Thoracic aorta (tissue), 2 donors: ENCODE measurements at regions not wholly inside any gene's neighbourhood (a gene's known extent, or its start where the extent isn't known, plus 50 kb on each side); places are given as distances from the start of the nearest gene placed in this dataset.

ENCODE experiments used
- ATAC-seq: fragments of 150-250 bp; one replicate; pipeline ENCODE4 v1.8.0; 2017; ENCODE audit warnings: low read depth; ENCODE audit not compliant: insufficient number of reproducible peaks, low FRiP score
- DNase-seq: peaks from one replicate; pipeline ENCODE4 v3.0.0-alpha.2; 2020; ENCODE audit warnings: low spot score
- H3K27ac ChIP-seq, 2 donors: fragments of 200-600 bp; sonication (generic); 1 replicate in 1 of 2; 2 replicates in 1 of 2; pipeline ENCODE4 v1.5.1; 2016; ENCODE audit warnings: mild to moderate bottlenecking in 2 of 2, moderate library complexity in 2 of 2
- H3K27me3 ChIP-seq: fragments of 200-600 bp; sonication (generic); replicated peaks from 2 replicates; pipeline ENCODE4 v1.6.0; 2016; ENCODE audit warnings: mild to moderate bottlenecking; ENCODE audit not compliant: insufficient read depth
- H3K36me3 ChIP-seq: fragments of 200-600 bp; sonication (generic); one replicate; pipeline ENCODE4 v1.5.1; 2016
- H3K4me1 ChIP-seq, 2 donors: fragments of 200-600 bp; sonication (generic); 1 replicate in 1 of 2; 2 replicates in 1 of 2; pipeline versions ENCODE4 v1.5.1 to v1.6.0; 2016; ENCODE audit warnings: low read depth in 2 of 2, mild to moderate bottlenecking in 1 of 2; ENCODE audit not compliant: control insufficient read depth in 1 of 2
- H3K4me3 ChIP-seq: fragments of 200-600 bp; sonication (generic); 2 replicates; pipeline ENCODE4 v1.5.1; 2016; ENCODE audit warnings: mild to moderate bottlenecking
- H3K9me3 ChIP-seq: fragments of 200-600 bp; sonication (generic); 2 replicates; pipeline ENCODE4 v1.5.1; 2016
- TF ChIP-seq, protein P1 (sequence below): fragments of 200-600 bp; sonication (generic); IDR thresholded peaks from one replicate; pipeline ENCODE4 v1.5.1; 2019; ENCODE audit warnings: antibody characterized with exemption

DNA sequence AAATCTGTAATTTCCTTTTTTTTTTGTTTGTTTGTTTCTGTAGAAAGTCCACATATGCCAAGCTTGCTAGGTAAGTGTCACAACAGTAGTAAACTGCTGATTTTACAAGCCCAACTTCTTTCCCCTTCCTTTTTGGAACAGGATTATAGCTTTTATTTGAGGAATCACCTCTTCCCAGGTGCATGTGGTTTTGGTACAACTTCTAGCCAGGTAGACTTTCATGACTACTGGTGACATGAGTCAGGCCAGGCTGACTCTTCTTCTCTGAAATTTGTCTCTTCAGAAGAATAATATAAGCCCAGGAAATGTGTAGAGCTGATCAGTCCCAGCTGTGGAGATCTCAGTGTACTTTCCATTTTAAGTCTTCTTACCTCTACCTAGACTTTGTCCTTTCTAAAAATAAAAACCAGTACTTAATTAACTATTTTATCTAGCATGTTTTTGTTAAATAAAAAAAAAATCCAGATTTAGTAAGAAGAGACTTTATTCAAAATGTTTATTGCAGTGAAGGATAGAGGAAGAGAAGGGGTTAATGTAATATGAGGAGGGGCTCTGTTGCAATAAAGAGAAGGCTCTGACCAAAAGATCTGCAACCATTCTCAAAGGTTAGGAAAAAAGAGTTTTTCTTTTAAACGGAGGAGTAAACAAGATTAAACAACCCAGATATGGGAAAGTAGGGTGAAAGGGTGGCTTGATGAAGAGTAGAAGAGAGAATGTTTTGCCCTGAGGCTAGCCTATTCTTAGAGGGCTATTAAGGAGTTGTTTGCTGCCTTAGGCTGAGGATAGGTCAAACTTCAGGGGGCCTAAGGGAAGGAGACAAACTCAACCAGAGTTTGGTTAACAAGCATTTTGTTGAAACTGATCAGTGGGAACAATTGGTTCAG, 664.2 kb downstream of the SORCS1 start:
- ATAC-seq, result no peak
- Histone ChIP-seq H3K36me3 (no peaks in the 10 kb centered on the region), H3K4me1 (no peaks in the 10 kb centered on the region), H3K4me3 (no peak overlapping the region), H3K9me3 (no peaks in the 10 kb centered on the region), H3K27ac (no peak overlapping the region), H3K27me3 (no peaks in the 10 kb centered on the region)
- TF ChIP-seq, protein P1, sequence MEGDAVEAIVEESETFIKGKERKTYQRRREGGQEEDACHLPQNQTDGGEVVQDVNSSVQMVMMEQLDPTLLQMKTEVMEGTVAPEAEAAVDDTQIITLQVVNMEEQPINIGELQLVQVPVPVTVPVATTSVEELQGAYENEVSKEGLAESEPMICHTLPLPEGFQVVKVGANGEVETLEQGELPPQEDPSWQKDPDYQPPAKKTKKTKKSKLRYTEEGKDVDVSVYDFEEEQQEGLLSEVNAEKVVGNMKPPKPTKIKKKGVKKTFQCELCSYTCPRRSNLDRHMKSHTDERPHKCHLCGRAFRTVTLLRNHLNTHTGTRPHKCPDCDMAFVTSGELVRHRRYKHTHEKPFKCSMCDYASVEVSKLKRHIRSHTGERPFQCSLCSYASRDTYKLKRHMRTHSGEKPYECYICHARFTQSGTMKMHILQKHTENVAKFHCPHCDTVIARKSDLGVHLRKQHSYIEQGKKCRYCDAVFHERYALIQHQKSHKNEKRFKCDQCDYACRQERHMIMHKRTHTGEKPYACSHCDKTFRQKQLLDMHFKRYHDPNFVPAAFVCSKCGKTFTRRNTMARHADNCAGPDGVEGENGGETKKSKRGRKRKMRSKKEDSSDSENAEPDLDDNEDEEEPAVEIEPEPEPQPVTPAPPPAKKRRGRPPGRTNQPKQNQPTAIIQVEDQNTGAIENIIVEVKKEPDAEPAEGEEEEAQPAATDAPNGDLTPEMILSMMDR, result no peak
- no peak for DNase-seq

DNA sequence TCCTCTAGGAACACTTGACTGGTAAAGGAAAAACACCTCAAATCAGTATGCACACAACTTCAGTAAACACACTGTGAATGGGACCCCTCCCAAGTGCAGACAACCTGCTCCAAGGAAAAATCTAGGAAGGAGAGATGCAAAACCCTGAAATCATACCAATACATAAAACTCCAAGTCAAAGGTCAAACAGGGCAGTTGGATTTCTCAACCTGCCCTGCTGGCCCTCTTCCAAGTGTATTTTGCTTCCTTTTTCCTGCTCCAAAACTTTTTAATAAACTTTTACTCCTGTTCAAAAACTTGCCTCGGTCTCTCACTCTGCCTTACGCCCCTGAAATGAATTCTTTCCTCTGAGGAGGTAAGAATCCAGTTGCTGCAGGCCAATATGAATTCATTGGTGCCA, 665.1 kb downstream of the SORCS1 start:
- TF ChIP-seq, protein P1, result no peak

DNA sequence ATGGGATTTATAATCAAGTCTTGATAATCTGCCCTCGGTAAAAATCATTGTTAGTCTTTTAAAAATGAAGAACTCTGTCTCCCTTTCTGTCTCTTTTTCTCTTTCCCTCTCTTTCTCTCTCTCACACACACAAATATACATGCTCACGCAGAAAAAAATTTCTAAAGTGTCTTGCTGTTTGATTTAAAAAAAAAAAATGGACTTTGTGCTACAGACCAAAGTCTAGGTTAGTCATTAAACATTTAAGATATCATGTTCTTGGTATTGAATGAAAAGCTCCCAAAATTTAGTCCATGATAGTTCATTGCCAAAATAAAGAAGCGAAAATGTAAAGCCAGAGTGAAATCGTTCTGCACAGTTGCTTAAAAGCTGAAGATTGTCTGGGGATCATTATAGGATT, 665.8 kb downstream of the SORCS1 start:
- no peak overlapping the region for H3K27ac ChIP-seq
- no peak for ATAC-seq
- no peaks in the 10 kb centered on the region for H3K27me3 ChIP-seq
- no peaks in the 10 kb centered on the region for H3K9me3 ChIP-seq
- no peak for DNase-seq
- H3K4me1 ChIP-seq, result no peaks in the 10 kb centered on the region
- H3K4me3 ChIP-seq, result no peak overlapping the region
- TF ChIP-seq, protein P1, result no peak
- no peaks in the 10 kb centered on the region for H3K36me3 ChIP-seq

More for the DNA sequence above, 665.1 kb downstream of the SORCS1 start:
- H3K4me1 ChIP-seq, result no peaks in the 10 kb centered on the region
- H3K4me3 ChIP-seq, result no peak overlapping the region
- ATAC-seq (no peak), DNase-seq (no peak)
- no peak overlapping the region for H3K27ac ChIP-seq
- no peaks in the 10 kb centered on the region for H3K9me3 ChIP-seq
- H3K36me3 ChIP-seq, result no peaks in the 10 kb centered on the region
- no peaks in the 10 kb centered on the region for H3K27me3 ChIP-seq

DNA sequence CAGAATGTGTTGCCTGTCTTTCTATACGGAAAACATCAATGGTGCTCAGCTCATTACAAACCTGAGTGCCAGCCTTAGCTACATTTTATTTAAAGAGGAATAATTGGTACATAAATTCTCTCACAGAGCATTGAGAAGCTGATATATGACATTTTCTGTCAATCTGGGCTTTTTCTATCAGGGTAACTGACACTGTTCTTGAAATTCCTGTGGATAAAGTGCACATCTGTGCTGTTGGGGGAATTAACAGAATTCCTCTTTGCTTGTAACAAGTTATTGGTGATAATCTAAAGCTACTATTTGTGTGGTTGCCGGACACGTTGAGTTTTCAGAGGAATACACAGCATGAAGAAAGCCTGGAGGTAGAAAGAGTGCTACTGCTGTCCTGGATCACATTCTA, 668.6 kb downstream of the SORCS1 start:
- no peaks in the 10 kb centered on the region for H3K27me3 ChIP-seq
- no peaks in the 10 kb centered on the region for H3K9me3 ChIP-seq
- H3K27ac ChIP-seq, result no peak overlapping the region
- TF ChIP-seq, protein P1, result no peak
- H3K36me3 ChIP-seq, result no peaks in the 10 kb centered on the region
- ATAC-seq, result no peak
- no peak overlapping the region for H3K4me3 ChIP-seq
- no peaks in the 10 kb centered on the region for H3K4me1 ChIP-seq
- DNase-seq, result no peak

DNA sequence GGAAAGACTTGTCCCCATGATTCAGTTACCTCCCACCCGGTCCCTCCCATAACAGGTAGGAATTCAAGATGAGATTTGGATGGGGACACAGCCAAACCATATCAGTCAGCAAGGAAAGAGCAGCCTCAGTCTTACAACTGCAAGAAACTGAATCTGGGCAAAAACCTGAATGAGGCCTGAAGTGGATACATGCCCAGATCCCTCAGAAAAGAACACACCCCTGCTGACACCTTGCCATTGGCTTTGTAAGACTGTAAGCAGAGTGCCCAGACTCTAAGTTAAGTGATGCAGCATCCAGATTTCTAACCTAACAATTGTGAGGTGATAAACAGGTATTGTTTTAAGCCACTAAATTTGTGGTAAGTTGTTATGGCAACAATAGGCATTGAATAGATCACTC, 670.8 kb downstream of the SORCS1 start:
- H3K36me3 ChIP-seq, result no peaks in the 10 kb centered on the region
- no peaks in the 10 kb centered on the region for H3K27me3 ChIP-seq
- DNase-seq (no peak), ATAC-seq (no peak)
- TF ChIP-seq, protein P1, result no peak
- H3K4me1 ChIP-seq, result no peaks in the 10 kb centered on the region
- no peak overlapping the region for H3K4me3 ChIP-seq
- no peak overlapping the region for H3K27ac ChIP-seq
- H3K9me3 ChIP-seq, result no peaks in the 10 kb centered on the region
